Uterus (tissue), 3 donors: ENCODE measurements at regions not wholly inside any gene's neighbourhood (a gene's known extent, or its start where the extent isn't known, plus 50 kb on each side); places are given as distances from the start of the nearest gene placed in this dataset.

Experiments
- DNase-seq, 2 donors: peaks; one replicate each; pipeline ENCODE4 v3.0.0-alpha.2; 2019 to 2020
- H3K27ac ChIP-seq, 2 donors: fragments of 200-600 bp; sonication (generic); 1 replicate in 1 of 2; 2 replicates in 1 of 2; pipeline ENCODE4 v1.5.1; 2016 to 2018
- H3K27me3 ChIP-seq, 2 donors: fragments of 200-600 bp; sonication (generic); one replicate each; pipeline ENCODE4 v1.5.1; 2018 to 2019; ENCODE audit warnings: control low read depth in 1 of 2
- H3K36me3 ChIP-seq, 2 donors: fragments of 200-600 bp; sonication (generic); one replicate each; pipeline ENCODE4 v1.5.1; 2019; ENCODE audit warnings: control low read depth in 1 of 2
- H3K4me1 ChIP-seq, 2 donors: fragments of 200-600 bp; sonication (generic); one replicate each; pipeline ENCODE4 v1.5.1; 2018 to 2019; ENCODE audit warnings: control low read depth in 1 of 2
- H3K4me3 ChIP-seq, 2 donors: fragments of 200-600 bp; sonication (generic); 1 replicate in 1 of 2; 2 replicates in 1 of 2; pipeline ENCODE4 v1.5.1; 2018 to 2019; ENCODE audit warnings: mild to moderate bottlenecking in 1 of 2
- H3K9me3 ChIP-seq, 2 donors: fragments of 200-600 bp; sonication (generic); one replicate each; pipeline ENCODE4 v1.5.1; 2019; ENCODE audit warnings: control low read depth in 1 of 2
- CTCF ChIP-seq, 4 experiments: fragments of 200-600 bp in 2 of 4; fragments of 450-650 bp in 2 of 4; sonication (generic) in 2 of 4; IDR thresholded peaks; one replicate each; pipeline ENCODE4 v1.5.1; 2016 to 2019; ENCODE audit warnings: antibody characterized with exemption in 4 of 4, mild to moderate bottlenecking in 2 of 4, moderate library complexity in 1 of 4
- POLR2A ChIP-seq, 2 donors: fragments of 450-650 bp; IDR thresholded peaks; one replicate each; pipeline ENCODE4 v1.6.1; 2016; ENCODE audit warnings: antibody characterized with exemption in 2 of 2, mild to moderate bottlenecking in 1 of 2, moderate library complexity in 1 of 2
- intact Hi-C: fragments of 100-400 bp; cut with DNase I; formaldehyde crosslinking; loops from one replicate; pipeline ENCODE4 v1.15.1; 2023; ENCODE audit warnings: low total_unique reads
- donor health status: DM: yes; HTN: yes; CAD: no.

- Histone ChIP-seq H3K27me3 (no peaks in the 10 kb centered on the region), H3K4me3 (no peak overlapping the region), H3K4me1 (no peaks in the 10 kb centered on the region), H3K9me3 (no peaks in the 10 kb centered on the region), H3K27ac (no peak overlapping the region), H3K36me3 (no peaks in the 10 kb centered on the region)
- DNase-seq = no peak
- TF ChIP-seq CTCF (IDR thresholded peaks at IDR 0.05) (no peak), POLR2A (IDR thresholded peaks at IDR 0.05) (no peak)
- intact Hi-C loops = no loop called here
These were observed 1392.0 kb upstream of the PRMT6 start for GRCh38 chr1:105664495-105664894.

GRCh38 chr1:105678334-105678733 lies 1378.1 kb upstream of the PRMT6 start:
- Histone ChIP-seq H3K27me3 (no peaks in the 10 kb centered on the region), H3K9me3 (peaks cover 0 to 5% of the 10 kb centered on the region in 2 donors), H3K36me3 (no peaks in the 10 kb centered on the region), H3K4me3 (no peak overlapping the region), H3K27ac (no peak overlapping the region), H3K4me1 (no peaks in the 10 kb centered on the region)
- intact Hi-C loops = no loop called here
- no peak for DNase-seq
- no peak for TF ChIP-seq CTCF (IDR thresholded peaks at IDR 0.05)
- TF ChIP-seq POLR2A (IDR thresholded peaks at IDR 0.05) = no peak

GRCh38 chr1:105684714-105685113 lies 1371.8 kb upstream of the PRMT6 start:
- no peak overlapping the region for H3K4me3 ChIP-seq
- no peaks in the 10 kb centered on the region for H3K4me1 ChIP-seq
- DNase-seq = no peak
- no peaks in the 10 kb centered on the region for H3K27me3 ChIP-seq
- H3K9me3 ChIP-seq = no peaks in the 10 kb centered on the region
- H3K27ac ChIP-seq = no peak overlapping the region
- H3K36me3 ChIP-seq = no peaks in the 10 kb centered on the region
- TF ChIP-seq POLR2A (IDR thresholded peaks at IDR 0.05) (no peak), CTCF (IDR thresholded peaks at IDR 0.05) (no peak)
- intact Hi-C loops = no loop called here

GRCh38 chr1:105686026-105686425 lies 1370.4 kb upstream of the PRMT6 start:
- no peak overlapping the region for H3K27ac ChIP-seq
- no peaks in the 10 kb centered on the region for H3K4me1 ChIP-seq
- DNase-seq = no peak
- intact Hi-C loops = no loop called here
- no peak overlapping the region for H3K4me3 ChIP-seq
- TF ChIP-seq CTCF (IDR thresholded peaks at IDR 0.05) = no peak
- no peak for TF ChIP-seq POLR2A (IDR thresholded peaks at IDR 0.05)
- no peaks in the 10 kb centered on the region for H3K9me3 ChIP-seq
- H3K27me3 ChIP-seq = no peaks in the 10 kb centered on the region
- no peaks in the 10 kb centered on the region for H3K36me3 ChIP-seq

GRCh38 chr1:105686874-105687690 lies 1369.4 kb upstream of the PRMT6 start:
- no peak for TF ChIP-seq CTCF (IDR thresholded peaks at IDR 0.05)
- no peak for TF ChIP-seq POLR2A (IDR thresholded peaks at IDR 0.05)
- Histone ChIP-seq H3K36me3 (no peaks in the 10 kb centered on the region), H3K27me3 (no peaks in the 10 kb centered on the region), H3K4me1 (no peaks in the 10 kb centered on the region), H3K9me3 (no peaks in the 10 kb centered on the region), H3K27ac (no peak overlapping the region), H3K4me3 (no peak overlapping the region)
- intact Hi-C loops = no loop called here
- DNase-seq = no peak
